ENCODE measurements at regions not wholly inside any gene's neighbourhood (a gene's known extent, or its start where the extent isn't known, plus 50 kb on each side); places are given as distances from the start of the nearest gene placed in this dataset.
A peak's percentile ranks its signal among the peaks of the same experiment; 100 is the strongest.

DNA sequence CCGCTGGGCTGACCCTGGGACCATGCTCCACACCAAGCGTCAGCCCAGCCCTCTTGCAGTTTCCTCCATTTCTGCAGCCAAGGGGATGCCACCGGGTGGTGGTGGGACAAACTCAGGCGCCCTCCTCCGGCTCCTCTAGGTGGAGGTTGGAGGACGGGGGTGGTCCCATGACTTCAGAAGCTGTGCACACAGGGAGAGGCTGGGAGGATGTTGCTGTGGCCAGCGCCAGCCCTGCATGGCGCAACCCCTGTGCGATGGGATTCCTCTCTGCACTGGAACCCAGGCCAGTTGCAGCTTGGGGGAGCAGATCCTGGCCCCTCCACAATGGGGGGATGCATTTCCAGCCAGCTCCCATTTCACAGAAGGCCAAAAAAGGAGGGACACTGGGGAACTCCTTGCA lies 246.5 kb downstream of the C16orf95 start:
- H3K4me1 ChIP-seq (ENCODE audit: insufficient read depth, low read length), result peaks cover 8% of the 10 kb centered on the region
- DNase-seq (ENCODE audit: low read depth), result no peak
- FAIRE-seq, result no peak

DNA sequence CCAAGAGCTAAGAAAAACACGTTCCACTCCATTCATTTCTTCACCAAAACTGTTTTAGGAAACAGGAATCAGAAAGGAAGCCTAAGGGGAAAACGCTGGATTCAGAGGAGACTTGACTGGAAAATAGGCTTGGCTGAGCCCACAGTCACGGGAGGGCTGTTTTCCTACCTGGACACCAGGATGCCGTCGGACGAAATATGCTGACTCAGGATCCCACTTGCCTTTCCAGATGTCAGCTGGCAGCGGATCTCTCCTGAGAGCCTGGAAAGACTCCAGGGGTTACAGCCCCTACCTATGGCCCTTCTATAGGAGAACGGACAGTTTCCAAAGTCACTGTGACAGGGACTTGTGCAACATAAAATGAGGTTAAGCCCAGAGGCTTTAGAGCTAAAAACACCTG lies 245.1 kb downstream of the C16orf95 start:
- TF ChIP-seq, protein P1, sequence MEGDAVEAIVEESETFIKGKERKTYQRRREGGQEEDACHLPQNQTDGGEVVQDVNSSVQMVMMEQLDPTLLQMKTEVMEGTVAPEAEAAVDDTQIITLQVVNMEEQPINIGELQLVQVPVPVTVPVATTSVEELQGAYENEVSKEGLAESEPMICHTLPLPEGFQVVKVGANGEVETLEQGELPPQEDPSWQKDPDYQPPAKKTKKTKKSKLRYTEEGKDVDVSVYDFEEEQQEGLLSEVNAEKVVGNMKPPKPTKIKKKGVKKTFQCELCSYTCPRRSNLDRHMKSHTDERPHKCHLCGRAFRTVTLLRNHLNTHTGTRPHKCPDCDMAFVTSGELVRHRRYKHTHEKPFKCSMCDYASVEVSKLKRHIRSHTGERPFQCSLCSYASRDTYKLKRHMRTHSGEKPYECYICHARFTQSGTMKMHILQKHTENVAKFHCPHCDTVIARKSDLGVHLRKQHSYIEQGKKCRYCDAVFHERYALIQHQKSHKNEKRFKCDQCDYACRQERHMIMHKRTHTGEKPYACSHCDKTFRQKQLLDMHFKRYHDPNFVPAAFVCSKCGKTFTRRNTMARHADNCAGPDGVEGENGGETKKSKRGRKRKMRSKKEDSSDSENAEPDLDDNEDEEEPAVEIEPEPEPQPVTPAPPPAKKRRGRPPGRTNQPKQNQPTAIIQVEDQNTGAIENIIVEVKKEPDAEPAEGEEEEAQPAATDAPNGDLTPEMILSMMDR (IDR thresholded peaks at IDR 0.05; ENCODE audit: insufficient read depth, low read depth, low read length), result no peak
- TF ChIP-seq EZH2 (IDR thresholded peaks at IDR 0.05; ENCODE audit: insufficient read depth, low read length), result no peak
- Histone ChIP-seq H3K4me2 (ENCODE audit: low read length) (no peak overlapping the region), H3K4me3 (ENCODE audit: insufficient read depth, low read depth, low read length) (no peak overlapping the region), H2AFZ (ENCODE audit: low read depth, low read length) (no peak overlapping the region), H3K27ac (ENCODE audit: low read depth, low read length) (no peak overlapping the region), H3K36me3 (ENCODE audit: insufficient read depth, low read length) (no peaks in the 10 kb centered on the region), H3K9ac (ENCODE audit: low read length) (no peak overlapping the region), H3K4me1 (ENCODE audit: insufficient read depth, low read length) (peaks cover 8% of the 10 kb centered on the region), H3K27me3 (ENCODE audit: insufficient read depth, low read length) (no peaks in the 10 kb centered on the region), H3K9me3 (ENCODE audit: insufficient read depth, low read depth, low read length) (no peaks in the 10 kb centered on the region), H4K20me1 (ENCODE audit: insufficient read depth, low read length) (no peaks in the 10 kb centered on the region), H3K79me2 (ENCODE audit: insufficient read depth, low read length) (no peaks in the 10 kb centered on the region)
- Mint-ChIP-seq H3K36me3 (ENCODE audit: low read depth, unreplicated experiment) (peaks cover 3% of the 10 kb centered on the region), H3K27ac (ENCODE audit: unreplicated experiment) (no peak overlapping the region), H3K27me3 (ENCODE audit: low read depth, unreplicated experiment) (peaks cover 18% of the 10 kb centered on the region), H3K4me3 (ENCODE audit: unreplicated experiment) (no peak overlapping the region), H3K9me3 (ENCODE audit: unreplicated experiment) (no peaks in the 10 kb centered on the region), H3K4me1 (ENCODE audit: low read depth, unreplicated experiment) (peaks cover 8% of the 10 kb centered on the region)
- FAIRE-seq, result no peak
- no peak for DNase-seq (ENCODE audit: low read depth)

More for the DNA sequence above, 246.5 kb downstream of the C16orf95 start:
- H3K36me3 Mint-ChIP-seq (ENCODE audit: low read depth, unreplicated experiment), result peaks cover 3% of the 10 kb centered on the region
- Histone ChIP-seq H3K79me2 (ENCODE audit: insufficient read depth, low read length) (no peaks in the 10 kb centered on the region), H2AFZ (ENCODE audit: low read depth, low read length) (no peak overlapping the region), H3K4me3 (ENCODE audit: insufficient read depth, low read depth, low read length) (no peak overlapping the region), H3K27me3 (ENCODE audit: insufficient read depth, low read length) (no peaks in the 10 kb centered on the region), H3K4me2 (ENCODE audit: low read length) (no peak overlapping the region), H3K9me3 (ENCODE audit: insufficient read depth, low read depth, low read length) (no peaks in the 10 kb centered on the region), H3K27ac (ENCODE audit: low read depth, low read length) (no peak overlapping the region), H4K20me1 (ENCODE audit: insufficient read depth, low read length) (no peaks in the 10 kb centered on the region), H3K36me3 (ENCODE audit: insufficient read depth, low read length) (no peaks in the 10 kb centered on the region), H3K9ac (ENCODE audit: low read length) (no peak overlapping the region)
- TF ChIP-seq, protein P1 (IDR thresholded peaks at IDR 0.05; ENCODE audit: insufficient read depth, low read depth, low read length), result no peak
- TF ChIP-seq EZH2 (IDR thresholded peaks at IDR 0.05; ENCODE audit: insufficient read depth, low read length), result no peak
- H3K9me3 Mint-ChIP-seq (ENCODE audit: unreplicated experiment), result no peaks in the 10 kb centered on the region
- H3K27ac Mint-ChIP-seq (ENCODE audit: unreplicated experiment), result no peak overlapping the region
- no peak overlapping the region for H3K4me3 Mint-ChIP-seq (ENCODE audit: unreplicated experiment)
- peaks cover 8% of the 10 kb centered on the region for H3K4me1 Mint-ChIP-seq (ENCODE audit: low read depth, unreplicated experiment)
- peaks cover 21% of the 10 kb centered on the region for H3K27me3 Mint-ChIP-seq (ENCODE audit: low read depth, unreplicated experiment)

DNA sequence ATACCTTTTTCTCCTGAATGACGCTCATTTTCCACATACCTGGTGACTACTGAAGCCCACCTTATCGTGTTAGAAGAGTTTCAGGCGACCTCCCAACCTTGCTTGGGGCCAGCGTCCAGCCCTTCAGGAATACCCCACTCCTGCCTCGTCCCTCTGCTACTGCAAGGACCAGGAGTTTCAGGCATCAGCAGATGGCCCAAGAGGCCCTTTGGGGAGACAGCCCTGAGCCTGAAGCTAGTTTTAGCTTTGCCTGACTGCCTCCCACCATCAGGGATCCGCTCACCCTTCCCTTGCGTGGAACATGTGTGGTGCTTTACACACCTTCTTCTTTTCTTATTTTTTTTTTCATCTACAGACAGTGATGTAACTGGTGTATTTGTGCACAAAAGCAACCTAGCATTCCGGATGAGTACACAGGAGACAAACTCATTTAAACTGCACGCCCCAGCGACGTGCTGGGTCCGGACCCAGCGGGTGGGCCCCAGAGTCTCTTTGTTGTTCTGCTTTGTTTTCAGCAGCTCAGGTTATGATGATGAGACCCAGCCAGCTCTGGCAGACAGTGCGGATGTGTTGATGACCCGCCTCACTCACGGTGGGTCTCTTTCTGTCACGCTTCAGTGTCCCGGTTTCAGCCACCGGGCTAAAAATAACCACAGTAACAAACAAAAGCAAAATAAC lies 242.4 kb downstream of the C16orf95 start:
- H3K9me3 ChIP-seq (ENCODE audit: insufficient read depth, low read depth, low read length), result no peaks in the 10 kb centered on the region

More for the DNA sequence above, 242.4 kb downstream of the C16orf95 start:
- Histone ChIP-seq H2AFZ (ENCODE audit: low read depth, low read length) (peak overlapping the region; percentile 20), H3K27ac (ENCODE audit: low read depth, low read length) (no peak overlapping the region), H4K20me1 (ENCODE audit: insufficient read depth, low read length) (no peaks in the 10 kb centered on the region), H3K4me3 (ENCODE audit: insufficient read depth, low read depth, low read length) (no peak overlapping the region), H3K36me3 (ENCODE audit: insufficient read depth, low read length) (no peaks in the 10 kb centered on the region), H3K79me2 (ENCODE audit: insufficient read depth, low read length) (no peaks in the 10 kb centered on the region), H3K9ac (ENCODE audit: low read length) (no peak overlapping the region), H3K27me3 (ENCODE audit: insufficient read depth, low read length) (no peaks in the 10 kb centered on the region), H3K4me2 (ENCODE audit: low read length) (no peak overlapping the region), H3K4me1 (ENCODE audit: insufficient read depth, low read length) (no peaks in the 10 kb centered on the region)
- Mint-ChIP-seq H3K27ac (ENCODE audit: unreplicated experiment) (no peak overlapping the region), H3K36me3 (ENCODE audit: low read depth, unreplicated experiment) (peaks cover 3% of the 10 kb centered on the region), H3K4me3 (ENCODE audit: unreplicated experiment) (no peak overlapping the region), H3K9me3 (ENCODE audit: unreplicated experiment) (peaks cover 5% of the 10 kb centered on the region), H3K27me3 (ENCODE audit: low read depth, unreplicated experiment) (peaks cover 16% of the 10 kb centered on the region), H3K4me1 (ENCODE audit: low read depth, unreplicated experiment) (no peaks in the 10 kb centered on the region)
- DNase-seq (ENCODE audit: low read depth), result no peak
- TF ChIP-seq, protein P1 (IDR thresholded peaks at IDR 0.05; ENCODE audit: insufficient read depth, low read depth, low read length), result no peak
- no peak for TF ChIP-seq EZH2 (IDR thresholded peaks at IDR 0.05; ENCODE audit: insufficient read depth, low read length)
- no peak for FAIRE-seq

Data from astrocyte (in vitro differentiated cells and primary cell).